HG03342 (cell line): ENCODE measurements at regions not wholly inside any gene's neighbourhood (a gene's known extent, or its start where the extent isn't known, plus 50 kb on each side); places are given as distances from the start of the nearest gene placed in this dataset.
A peak's percentile ranks its signal among the peaks of the same experiment; 100 is the strongest.
"Not testable (repeated sequence)": the region's sequence is repeated elsewhere in the genome, so short reads cannot be mapped to it uniquely, and the experiment has no call there.

Source experiments
- ATAC-seq: cut with Tn5 transposase; IDR thresholded peaks from one replicate; pipeline ENCODE4 v1.9.1; 2021; ENCODE audit warnings: mild to moderate bottlenecking, moderate library complexity; ENCODE audit not compliant: unreplicated experiment

DNA sequence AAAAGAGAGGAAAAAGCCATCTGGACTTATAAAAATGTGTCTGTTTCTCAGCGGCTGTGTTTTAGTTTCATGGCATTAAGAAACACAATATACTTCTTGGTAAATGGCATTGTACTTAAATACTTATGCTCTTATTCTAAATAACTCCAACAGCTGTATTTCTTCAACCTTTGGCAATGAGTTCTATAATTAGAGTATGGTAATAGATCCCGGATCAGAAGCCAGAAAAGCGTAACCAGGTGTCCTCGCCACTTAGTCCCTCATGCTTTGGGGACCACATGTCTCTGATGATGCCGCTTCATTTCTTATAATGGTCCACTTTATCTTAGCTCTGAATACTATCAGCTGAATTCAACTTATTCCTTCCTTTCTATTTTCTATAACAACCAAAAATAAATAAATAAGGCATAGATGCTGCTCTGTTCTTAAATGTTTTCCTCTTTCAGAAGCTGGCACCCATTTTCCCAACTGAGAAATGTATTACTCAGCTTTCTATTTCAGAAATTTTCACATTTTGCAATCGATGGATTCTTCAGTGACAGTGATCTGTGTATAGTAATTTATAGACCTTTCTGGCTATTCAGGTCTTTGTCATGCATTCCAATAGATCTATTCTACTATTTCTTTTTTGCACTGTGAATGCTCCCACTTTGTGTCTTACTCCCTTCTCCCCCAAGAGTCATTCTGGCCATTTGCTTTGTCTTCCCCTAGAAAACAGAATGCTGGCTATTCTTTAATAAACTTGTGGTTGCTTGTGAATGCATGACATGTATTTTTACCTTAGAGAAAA is 87.6 kb upstream of the KBTBD8 start:
- ATAC-seq = no peak

GRCh38 chr3:66912306-66912705 is 85.8 kb upstream of the KBTBD8 start:
- no peak for ATAC-seq

GRCh38 chr3:66922058-66922457 is 76.0 kb upstream of the KBTBD8 start:
- no peak for ATAC-seq

- ATAC-seq = no peak
These were observed 74.1 kb upstream of the KBTBD8 start for GRCh38 chr3:66923969-66924368.

- ATAC-seq = no peak
These were observed 69.9 kb upstream of the KBTBD8 start for GRCh38 chr3:66928252-66928651.

- no peak for ATAC-seq
These were observed 66.8 kb upstream of the KBTBD8 start for GRCh38 chr3:66931291-66931690.

DNA sequence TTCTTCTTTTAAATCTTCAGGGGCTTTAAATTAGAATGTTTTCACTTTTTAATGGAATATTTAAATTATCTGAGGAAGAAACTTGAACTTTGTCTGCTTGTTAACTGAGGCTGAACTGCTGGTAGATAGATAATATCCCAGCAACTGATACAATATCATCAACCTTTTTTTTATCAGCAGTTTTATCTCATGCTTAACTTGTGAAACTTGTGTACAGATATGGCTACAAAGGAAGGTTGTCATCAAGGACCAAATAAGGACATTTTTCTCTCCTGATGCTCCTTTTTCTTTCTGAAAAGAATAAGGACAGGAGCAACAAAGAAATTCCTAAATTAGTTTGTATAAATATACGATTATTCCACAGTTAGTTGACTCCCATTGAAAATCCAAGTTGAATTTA is 66.4 kb upstream of the KBTBD8 start:
- ATAC-seq = no peak

DNA sequence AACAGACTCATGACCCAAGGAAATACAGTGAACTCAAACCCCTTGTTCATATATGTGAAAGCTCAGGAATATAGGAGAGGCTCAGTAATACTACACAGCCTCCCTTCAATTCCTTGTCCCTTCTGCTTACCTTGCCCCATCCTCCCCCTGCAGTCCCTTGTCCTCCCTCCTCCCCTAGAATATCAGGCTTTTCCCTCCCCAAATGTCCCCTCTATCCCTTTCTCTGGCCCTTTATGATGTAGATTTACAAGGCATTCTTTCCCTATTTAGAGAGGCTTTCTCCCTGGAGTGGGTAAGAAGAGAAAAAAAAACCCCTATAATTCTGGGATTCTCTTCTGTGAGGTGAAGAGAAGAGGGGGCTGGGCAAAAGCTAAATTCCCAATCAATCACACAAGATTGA is 64.9 kb upstream of the KBTBD8 start:
- no peak for ATAC-seq

- no peak for ATAC-seq
These were observed 64.1 kb upstream of the KBTBD8 start for GRCh38 chr3:66934041-66934440.

DNA sequence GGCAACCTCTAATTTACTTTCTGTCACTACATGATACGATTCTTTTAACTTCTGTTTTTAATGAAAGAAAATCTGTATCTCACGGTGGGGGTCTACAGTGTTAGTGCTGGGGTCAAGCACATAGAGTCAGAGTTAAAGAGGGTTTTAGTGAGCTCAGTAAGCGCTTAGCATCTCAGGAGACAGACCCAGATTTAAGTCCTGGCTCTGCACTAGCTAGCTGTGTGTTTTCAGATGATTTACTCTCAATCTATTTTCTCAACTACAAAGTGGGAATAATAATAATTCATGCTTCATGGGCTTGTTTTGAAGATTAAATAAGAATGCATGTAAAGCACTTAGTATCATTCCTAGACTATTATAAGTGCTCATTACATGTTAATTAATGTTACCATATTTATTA is 63.4 kb upstream of the KBTBD8 start:
- ATAC-seq = no peak

DNA sequence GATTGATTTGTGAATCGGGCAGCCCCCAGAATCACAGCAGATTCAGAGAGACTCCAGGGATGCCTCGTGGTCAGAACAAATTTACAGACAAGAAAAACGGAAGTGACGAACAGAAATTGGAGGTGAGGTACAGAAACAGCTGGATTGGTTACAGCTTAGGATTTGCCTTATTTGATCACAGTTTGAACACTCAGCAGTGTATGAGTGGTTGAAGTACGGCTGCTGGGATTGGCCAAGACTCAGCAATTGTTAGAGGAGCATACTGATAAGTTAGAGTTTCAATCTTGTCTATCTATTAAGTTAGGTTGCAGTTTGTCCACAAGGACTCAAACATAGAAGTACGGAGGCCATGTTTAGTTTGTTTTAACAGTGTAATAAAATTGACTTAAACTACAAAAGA is 61.1 kb upstream of the KBTBD8 start:
- not testable (repeated sequence) for ATAC-seq

DNA sequence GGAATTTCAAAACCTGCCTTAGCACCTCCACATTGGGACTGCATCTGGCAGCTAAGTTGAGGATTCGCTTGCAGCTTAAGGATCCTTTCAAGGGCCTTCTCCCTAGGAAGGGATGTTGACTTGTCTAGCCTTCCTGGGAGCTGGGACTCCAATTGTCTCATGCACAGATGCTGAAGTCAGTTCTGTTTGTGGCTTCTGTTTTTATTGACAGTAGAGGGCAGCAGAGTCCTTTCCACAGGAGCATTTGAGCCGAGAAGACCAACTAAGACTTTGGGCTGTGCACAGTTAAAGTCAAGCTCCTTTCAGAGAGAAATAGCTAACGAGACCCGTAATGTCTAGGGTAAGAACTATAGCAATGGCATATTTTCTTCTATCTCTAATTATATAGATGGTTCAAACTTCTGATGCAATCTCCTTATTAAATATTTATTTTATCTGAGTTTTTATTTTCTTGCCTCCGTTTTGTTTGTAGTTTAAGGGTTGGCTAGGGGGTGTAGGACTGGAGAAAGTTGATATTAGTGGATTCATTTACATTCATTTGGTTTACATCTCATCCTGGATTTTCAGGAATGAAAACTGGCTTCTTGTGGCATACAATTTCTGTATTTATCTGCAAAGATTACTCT is 59.7 kb upstream of the KBTBD8 start:
- peak; percentile 72 for ATAC-seq

- ATAC-seq = no peak
These were observed 50.1 kb upstream of the KBTBD8 start for GRCh38 chr3:66948041-66948440.
